Mesodermal cell (in vitro differentiated cells): ENCODE measurements at regions not wholly inside any gene's neighbourhood (a gene's known extent, or its start where the extent isn't known, plus 50 kb on each side); places are given as distances from the start of the nearest gene placed in this dataset.

Source experiments
- H3K27ac ChIP-seq: 2 replicates; pipeline ENCODE4 v1.7.0; 2013; ENCODE audit warnings: mild to moderate bottlenecking, low read depth, low read length, moderate library complexity; ENCODE audit not compliant: severe bottlenecking
- H3K36me3 ChIP-seq: 2 replicates; pipeline ENCODE4 v1.7.1; 2013; ENCODE audit warnings: mild to moderate bottlenecking, low read length, moderate library complexity; ENCODE audit not compliant: control insufficient read depth, insufficient read depth
- H3K4me1 ChIP-seq: one replicate; pipeline ENCODE4 v1.7.1; 2013; ENCODE audit warnings: mild to moderate bottlenecking, low read length; ENCODE audit not compliant: insufficient read depth, control insufficient read depth, poor library complexity, severe bottlenecking
- H3K4me3 ChIP-seq: 2 replicates; pipeline ENCODE4 v1.7.0; 2013; ENCODE audit warnings: low read length, control low read depth, mild to moderate bottlenecking; ENCODE audit not compliant: insufficient read depth, poor library complexity, severe bottlenecking; ENCODE audit errors: extremely low read depth
- H3K9me3 ChIP-seq: 2 replicates; pipeline ENCODE4 v1.7.1; 2013; ENCODE audit warnings: mild to moderate bottlenecking, low read length, moderate library complexity; ENCODE audit not compliant: control insufficient read depth
- WGBS, 2 experiments: methylation state at CpG; one replicate each; pipeline ENCODE4 v1.1.5; 2013; ENCODE audit warnings: missing lambda C conversion rate in 2 of 2; ENCODE audit not compliant: insufficient coverage in 2 of 2; 5-methylcytosine and 5-hydroxymethylcytosine counted together

- Histone ChIP-seq H3K27ac (no peak overlapping the region), H3K4me1 (no peaks in the 10 kb centered on the region), H3K9me3 (no peaks in the 10 kb centered on the region), H3K4me3 (no peak overlapping the region), H3K36me3 (no peaks in the 10 kb centered on the region)
- 93 to 96% methylated on average over 4 to 7 of the region's 8 CpGs for WGBS, 2 experiments
Observed at GRCh38 chr6:14841901-14842421, 403.9 kb upstream of the JARID2 start.

GRCh38 chr6:14844411-14844810 is 401.5 kb upstream of the JARID2 start:
- H3K4me3 ChIP-seq: no peak overlapping the region
- no peak overlapping the region for H3K27ac ChIP-seq
- no peaks in the 10 kb centered on the region for H3K9me3 ChIP-seq
- no peaks in the 10 kb centered on the region for H3K36me3 ChIP-seq
- no peaks in the 10 kb centered on the region for H3K4me1 ChIP-seq
- WGBS, 2 experiments: 91% methylated on average over 14 to 15 of the region's 17 CpGs

- 100% methylated on average over 1 to 2 of the region's 3 CpGs for WGBS, 2 experiments
- H3K27ac ChIP-seq: no peak overlapping the region
Observed at GRCh38 chr6:14848019-14848418, 397.9 kb upstream of the JARID2 start.

GRCh38 chr6:14849185-14849584 is 396.7 kb upstream of the JARID2 start:
- H3K36me3 ChIP-seq: no peaks in the 10 kb centered on the region
- no peaks in the 10 kb centered on the region for H3K4me1 ChIP-seq
- H3K4me3 ChIP-seq: no peak overlapping the region
- H3K9me3 ChIP-seq: no peaks in the 10 kb centered on the region
- no peak overlapping the region for H3K27ac ChIP-seq

More at GRCh38 chr6:14848019-14848418, 397.9 kb upstream of the JARID2 start:
- H3K4me1 ChIP-seq: no peaks in the 10 kb centered on the region
- no peak overlapping the region for H3K4me3 ChIP-seq
- H3K9me3 ChIP-seq: no peaks in the 10 kb centered on the region
- H3K36me3 ChIP-seq: no peaks in the 10 kb centered on the region

DNA sequence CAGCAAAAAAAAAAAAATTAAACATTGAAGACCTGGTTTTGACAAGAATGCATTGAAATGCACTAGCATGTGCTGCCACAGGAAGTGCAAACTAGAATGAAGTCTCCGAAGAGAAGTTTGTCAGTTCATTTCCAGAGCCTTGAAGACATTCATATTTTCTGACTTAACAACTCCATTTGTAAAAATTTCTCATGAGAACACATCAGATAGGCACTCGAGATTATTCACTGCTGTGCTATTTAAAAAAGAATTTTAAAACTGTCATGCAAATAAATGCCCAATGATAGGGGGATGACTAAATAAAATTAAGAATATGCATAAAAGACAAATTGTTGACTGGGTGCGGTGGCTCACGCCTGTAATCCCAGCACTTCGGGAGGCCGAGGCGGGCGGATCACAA is 394.6 kb upstream of the JARID2 start:
- Histone ChIP-seq H3K27ac (no peak overlapping the region), H3K9me3 (no peaks in the 10 kb centered on the region), H3K4me1 (no peaks in the 10 kb centered on the region), H3K36me3 (no peaks in the 10 kb centered on the region), H3K4me3 (no peak overlapping the region)
- 85 to 100% methylated on average over 1 of the region's 8 CpGs for WGBS, 2 experiments

DNA sequence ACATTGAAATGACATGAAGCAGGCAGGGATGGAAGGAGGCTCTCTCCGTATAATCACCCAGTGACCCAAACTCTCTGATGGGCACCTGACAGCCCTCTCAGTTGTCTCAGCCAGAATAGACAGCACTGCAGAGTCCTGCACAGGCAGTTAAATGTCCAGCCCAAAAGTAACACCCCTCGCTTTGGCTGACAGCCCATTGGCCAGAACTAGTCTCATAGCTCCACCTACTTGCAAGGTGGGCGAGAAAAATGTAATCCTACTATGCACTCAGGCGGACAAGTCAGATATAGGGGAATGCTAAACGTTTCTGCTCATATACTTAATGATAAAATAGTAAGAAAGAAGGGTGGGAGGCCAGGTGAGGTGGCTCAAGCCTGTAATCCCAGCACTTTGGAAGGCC is 393.5 kb upstream of the JARID2 start:
- no peaks in the 10 kb centered on the region for H3K4me1 ChIP-seq
- no peak overlapping the region for H3K4me3 ChIP-seq
- H3K36me3 ChIP-seq: no peaks in the 10 kb centered on the region
- no peaks in the 10 kb centered on the region for H3K9me3 ChIP-seq
- 95 to 100% methylated on average over 1 to 2 of the region's 5 CpGs for WGBS, 2 experiments
- no peak overlapping the region for H3K27ac ChIP-seq

GRCh38 chr6:14856177-14856576 is 389.7 kb upstream of the JARID2 start:
- Histone ChIP-seq H3K36me3 (no peaks in the 10 kb centered on the region), H3K4me1 (no peaks in the 10 kb centered on the region), H3K27ac (no peak overlapping the region), H3K4me3 (no peak overlapping the region), H3K9me3 (no peaks in the 10 kb centered on the region)
- WGBS, 2 experiments: 88 to 99% methylated on average over 7 of the region's 7 CpGs

DNA sequence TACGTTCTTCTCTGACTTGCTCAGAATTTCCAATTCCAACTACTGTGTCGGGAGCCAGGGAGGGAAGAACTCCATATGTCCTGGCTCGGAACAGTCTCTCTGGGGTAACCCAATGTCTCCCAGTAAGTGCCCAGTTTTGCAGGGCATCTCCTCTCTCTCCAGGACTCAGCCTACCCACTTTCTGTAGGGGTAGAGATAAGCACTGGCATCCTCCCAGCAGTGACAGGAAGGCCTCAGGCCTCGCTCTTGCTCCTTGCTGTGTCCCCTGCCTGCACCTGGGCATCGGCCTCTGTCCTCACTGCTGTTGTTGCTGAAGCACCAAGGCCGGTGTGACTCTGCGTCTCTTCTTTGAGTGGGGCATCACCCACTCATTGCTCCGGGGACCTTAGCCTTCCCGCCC is 388.9 kb upstream of the JARID2 start:
- WGBS, 2 experiments: 87 to 88% methylated on average over 4 to 8 of the region's 9 CpGs
- Histone ChIP-seq H3K36me3 (no peaks in the 10 kb centered on the region), H3K4me1 (no peaks in the 10 kb centered on the region), H3K9me3 (no peaks in the 10 kb centered on the region), H3K4me3 (no peak overlapping the region), H3K27ac (no peak overlapping the region)

- H3K4me3 ChIP-seq: no peak overlapping the region
- 80 to 85% methylated on average over 5 to 7 of the region's 16 CpGs for WGBS, 2 experiments
- no peaks in the 10 kb centered on the region for H3K9me3 ChIP-seq
- no peaks in the 10 kb centered on the region for H3K4me1 ChIP-seq
- no peaks in the 10 kb centered on the region for H3K36me3 ChIP-seq
- H3K27ac ChIP-seq: no peak overlapping the region
Observed at GRCh38 chr6:14857501-14857900, 388.4 kb upstream of the JARID2 start.

- no peaks in the 10 kb centered on the region for H3K4me1 ChIP-seq
- H3K36me3 ChIP-seq: no peaks in the 10 kb centered on the region
- H3K27ac ChIP-seq: no peak overlapping the region
- H3K9me3 ChIP-seq: no peaks in the 10 kb centered on the region
- WGBS, 2 experiments: 100% methylated on average over 2 of the region's 4 CpGs; no CpG with 5 or more reads in 1 of the 2 experiments
- H3K4me3 ChIP-seq: no peak overlapping the region
Observed at GRCh38 chr6:14858808-14859207, 387.1 kb upstream of the JARID2 start.

DNA sequence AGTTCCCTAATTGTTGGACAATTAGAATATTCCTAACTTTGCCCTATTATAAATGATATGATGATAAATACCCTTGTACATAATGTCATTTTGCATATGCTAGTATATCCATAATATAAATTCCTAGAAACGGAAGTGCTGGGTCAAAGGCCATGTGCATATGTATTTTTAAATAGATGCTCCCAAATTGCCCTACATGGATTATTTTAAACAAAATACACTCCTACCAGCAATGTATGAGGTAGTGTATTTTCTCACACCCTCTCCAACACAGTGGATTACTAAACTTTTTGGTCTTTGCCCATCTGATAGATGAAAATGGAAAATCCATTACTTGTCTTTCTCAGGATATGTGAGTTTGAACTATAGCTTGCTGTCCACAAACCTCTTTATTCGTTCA is 385.1 kb upstream of the JARID2 start:
- Histone ChIP-seq H3K36me3 (no peaks in the 10 kb centered on the region), H3K27ac (no peak overlapping the region), H3K4me3 (no peak overlapping the region), H3K9me3 (no peaks in the 10 kb centered on the region), H3K4me1 (peaks cover 3% of the 10 kb centered on the region)
- 100% methylated on average over 1 of the region's 2 CpGs; no CpG with 5 or more reads in 1 of the 2 experiments for WGBS, 2 experiments
